NB4 (cell line): ENCODE measurements at regions not wholly inside any gene's neighbourhood (a gene's known extent, or its start where the extent isn't known, plus 50 kb on each side); places are given as distances from the start of the nearest gene placed in this dataset.

Source experiments
- DNase-seq: peaks from one replicate; pipeline ENCODE4 v3.0.0; 2010; ENCODE audit warnings: low read depth
- H3K4me3 ChIP-seq: one replicate; pipeline ENCODE4 v1.5.1; 2011; ENCODE audit warnings: mild to moderate bottlenecking, low read depth, low read length, moderate library complexity
- MYC ChIP-seq: IDR thresholded peaks from 2 replicates; pipeline ENCODE4 v1.6.1; 2011; ENCODE audit warnings: low read depth, low read length
- POLR2A ChIP-seq: IDR thresholded peaks from 2 replicates; pipeline ENCODE4 v1.6.1; 2011; ENCODE audit warnings: mild to moderate bottlenecking; ENCODE audit not compliant: insufficient read length; ENCODE audit errors: extremely low read depth
- TF ChIP-seq, protein P1 (sequence below): IDR thresholded peaks from 2 replicates; pipeline ENCODE4 v1.6.1; 2011; ENCODE audit warnings: low read depth, low read length
- TF ChIP-seq, protein P2 (sequence below): IDR thresholded peaks from one replicate; pipeline ENCODE4 v1.5.1; 2012; ENCODE audit warnings: low read depth, low read length

DNA sequence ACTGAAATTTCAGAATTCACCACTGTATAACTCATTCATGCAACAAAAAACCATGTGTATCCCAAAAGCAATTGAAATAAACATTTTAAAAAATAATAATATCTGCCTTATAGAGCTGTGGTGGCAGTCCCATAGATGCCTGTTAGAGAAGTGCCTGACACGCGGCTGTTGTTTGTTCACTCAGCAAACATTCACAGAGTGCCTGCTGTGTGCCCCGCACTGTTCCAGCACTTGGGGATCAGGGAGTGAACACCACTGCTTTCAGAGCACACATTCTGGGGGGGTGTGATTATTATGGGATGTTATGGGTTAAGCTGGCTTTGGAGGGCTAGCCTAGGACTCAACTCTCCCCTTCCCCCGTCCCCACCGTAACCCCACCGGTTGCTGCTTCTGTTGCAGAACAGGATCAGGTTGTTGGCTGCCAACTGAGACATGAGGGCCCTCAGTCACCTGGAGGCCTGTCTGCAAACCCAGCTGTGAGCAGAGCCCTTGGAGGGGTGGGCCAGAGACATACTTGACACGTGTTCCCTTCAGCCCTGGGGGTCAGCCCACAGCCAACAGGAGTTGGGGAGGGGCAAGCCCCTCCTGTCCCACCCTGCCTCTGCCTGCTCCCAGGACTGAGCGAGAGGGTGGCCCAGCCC lies 103.3 kb upstream of the CIBAR2 start:
- TF ChIP-seq POLR2A (no peak), MYC (no peak)
- TF ChIP-seq, protein P1, sequence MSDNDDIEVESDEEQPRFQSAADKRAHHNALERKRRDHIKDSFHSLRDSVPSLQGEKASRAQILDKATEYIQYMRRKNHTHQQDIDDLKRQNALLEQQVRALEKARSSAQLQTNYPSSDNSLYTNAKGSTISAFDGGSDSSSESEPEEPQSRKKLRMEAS = no peak
- TF ChIP-seq, protein P2, sequence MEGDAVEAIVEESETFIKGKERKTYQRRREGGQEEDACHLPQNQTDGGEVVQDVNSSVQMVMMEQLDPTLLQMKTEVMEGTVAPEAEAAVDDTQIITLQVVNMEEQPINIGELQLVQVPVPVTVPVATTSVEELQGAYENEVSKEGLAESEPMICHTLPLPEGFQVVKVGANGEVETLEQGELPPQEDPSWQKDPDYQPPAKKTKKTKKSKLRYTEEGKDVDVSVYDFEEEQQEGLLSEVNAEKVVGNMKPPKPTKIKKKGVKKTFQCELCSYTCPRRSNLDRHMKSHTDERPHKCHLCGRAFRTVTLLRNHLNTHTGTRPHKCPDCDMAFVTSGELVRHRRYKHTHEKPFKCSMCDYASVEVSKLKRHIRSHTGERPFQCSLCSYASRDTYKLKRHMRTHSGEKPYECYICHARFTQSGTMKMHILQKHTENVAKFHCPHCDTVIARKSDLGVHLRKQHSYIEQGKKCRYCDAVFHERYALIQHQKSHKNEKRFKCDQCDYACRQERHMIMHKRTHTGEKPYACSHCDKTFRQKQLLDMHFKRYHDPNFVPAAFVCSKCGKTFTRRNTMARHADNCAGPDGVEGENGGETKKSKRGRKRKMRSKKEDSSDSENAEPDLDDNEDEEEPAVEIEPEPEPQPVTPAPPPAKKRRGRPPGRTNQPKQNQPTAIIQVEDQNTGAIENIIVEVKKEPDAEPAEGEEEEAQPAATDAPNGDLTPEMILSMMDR = no peak
- no peak for DNase-seq

DNA sequence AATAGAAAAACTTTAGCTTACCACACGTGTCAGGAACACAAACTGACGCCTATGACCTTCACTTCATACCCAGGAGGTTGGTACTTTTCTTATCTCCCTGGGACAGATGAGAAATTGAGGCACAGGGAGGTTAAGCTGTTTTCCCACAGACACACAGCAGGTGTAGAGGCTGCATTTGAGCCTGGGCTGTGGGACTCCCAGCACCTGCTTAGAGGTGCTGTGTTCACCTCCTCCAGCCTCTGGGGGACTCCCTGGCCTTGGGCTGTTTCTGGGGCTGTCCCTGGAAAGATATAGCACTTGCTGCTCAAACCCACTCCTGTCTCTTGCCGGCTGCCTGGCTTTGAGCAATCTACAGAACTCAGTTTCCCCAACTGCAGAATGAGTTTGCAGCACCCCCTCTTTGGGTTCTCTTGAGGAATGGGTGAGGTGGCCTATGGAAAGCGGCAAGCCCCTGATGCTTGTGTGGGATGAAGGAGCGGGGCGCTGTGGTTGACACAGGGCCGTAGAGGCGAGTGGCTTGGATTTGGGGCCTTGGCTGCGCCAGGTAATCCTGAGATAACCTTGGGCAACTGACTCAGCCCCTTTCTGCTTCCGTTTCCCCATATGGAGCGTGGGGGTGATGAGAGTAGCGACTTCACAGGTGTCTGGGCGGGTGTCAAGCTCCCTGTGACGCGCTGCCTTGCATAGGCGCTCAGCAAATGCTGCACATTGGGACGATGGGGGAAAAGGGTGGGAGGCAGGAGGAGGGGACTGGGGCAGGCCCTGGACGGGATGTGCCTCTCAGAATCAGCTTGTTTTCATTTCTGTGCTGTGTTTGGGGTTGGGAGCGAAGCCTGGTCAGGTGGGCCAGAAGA lies 104.5 kb upstream of the CIBAR2 start:
- H3K4me3 ChIP-seq = no peak overlapping the region
- TF ChIP-seq, protein P2 = no peak
- no peak for DNase-seq

More for the DNA sequence above, 103.3 kb upstream of the CIBAR2 start:
- no peak overlapping the region for H3K4me3 ChIP-seq

DNA sequence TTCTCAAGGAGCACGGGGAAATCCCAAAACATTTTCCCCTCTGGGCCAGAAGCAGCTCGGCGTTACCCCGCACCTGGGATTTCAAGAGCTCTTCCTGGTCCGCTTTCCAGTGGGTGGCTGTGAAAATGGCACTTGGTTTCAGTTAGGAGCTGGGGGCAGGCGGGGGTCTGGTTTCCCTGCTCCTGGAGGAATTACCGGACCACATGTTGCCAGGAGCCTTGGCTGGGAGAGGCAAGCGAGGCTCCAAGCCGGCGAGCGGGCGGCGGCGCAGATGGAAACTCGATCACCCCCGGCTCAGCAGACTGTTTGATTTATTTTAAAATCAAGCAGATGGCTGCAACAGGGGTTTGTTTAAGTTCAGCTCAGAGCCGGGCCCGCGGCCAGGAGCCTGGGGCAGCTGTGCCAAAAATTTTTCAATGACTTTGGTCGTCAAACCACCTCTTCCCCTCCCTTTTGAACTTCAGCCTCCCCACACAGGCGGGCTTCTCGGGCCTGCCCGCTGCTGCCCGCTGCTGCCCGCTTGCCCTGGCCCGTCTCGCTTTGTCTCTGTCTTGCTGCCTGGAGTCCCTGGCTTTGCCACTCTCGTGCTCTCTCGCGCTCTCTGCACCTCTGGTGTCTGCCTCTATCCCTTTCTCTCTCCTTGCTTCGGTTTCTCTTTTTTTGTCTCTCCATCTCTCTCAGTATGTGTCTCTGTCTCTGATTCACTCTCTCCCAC lies 108.0 kb upstream of the CIBAR2 start:
- no peak for DNase-seq
- no peak overlapping the region for H3K4me3 ChIP-seq
- TF ChIP-seq MYC (no peak), POLR2A (no peak)
- TF ChIP-seq, protein P1 = no peak
- TF ChIP-seq, protein P2 = no peak

DNA sequence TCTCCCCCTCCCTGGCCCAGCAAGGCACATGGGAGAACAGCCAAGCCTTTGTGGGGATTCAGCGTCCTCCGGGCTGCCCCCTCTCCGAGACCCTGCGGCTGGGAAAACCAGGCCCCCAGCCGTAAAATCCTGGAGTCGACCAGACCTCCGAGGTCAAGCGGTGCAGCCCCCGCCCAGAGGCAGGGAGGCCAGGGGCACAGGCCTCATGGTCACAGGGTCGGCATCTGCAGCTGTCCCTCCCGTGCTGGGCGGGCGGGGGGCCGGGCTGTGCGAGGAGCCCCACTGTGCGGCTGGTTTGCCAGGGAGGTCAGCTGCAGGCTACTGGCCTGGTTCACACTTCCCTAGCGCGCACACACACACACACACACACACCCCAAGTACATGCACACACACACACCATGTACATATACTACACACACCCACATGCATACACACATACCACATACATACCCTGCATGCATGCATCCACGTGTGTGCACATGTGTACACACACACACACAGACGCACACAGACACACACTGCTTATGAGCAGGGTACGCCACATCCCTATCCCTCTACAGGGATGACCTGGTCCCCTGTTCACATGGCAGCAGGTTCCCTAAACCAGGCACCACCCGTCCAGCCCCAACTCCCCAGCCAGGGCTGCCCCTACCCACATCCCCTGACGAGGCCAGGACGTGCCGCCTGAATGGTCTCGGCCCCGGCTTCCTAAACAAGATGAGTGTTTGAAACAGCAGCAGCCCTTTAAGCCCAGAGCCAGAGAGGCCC lies 108.9 kb upstream of the CIBAR2 start:
- TF ChIP-seq POLR2A (no peak), MYC (no peak)
- TF ChIP-seq, protein P1 = no peak
- TF ChIP-seq, protein P2 = no peak
- no peak overlapping the region for H3K4me3 ChIP-seq
- DNase-seq = no peak

DNA sequence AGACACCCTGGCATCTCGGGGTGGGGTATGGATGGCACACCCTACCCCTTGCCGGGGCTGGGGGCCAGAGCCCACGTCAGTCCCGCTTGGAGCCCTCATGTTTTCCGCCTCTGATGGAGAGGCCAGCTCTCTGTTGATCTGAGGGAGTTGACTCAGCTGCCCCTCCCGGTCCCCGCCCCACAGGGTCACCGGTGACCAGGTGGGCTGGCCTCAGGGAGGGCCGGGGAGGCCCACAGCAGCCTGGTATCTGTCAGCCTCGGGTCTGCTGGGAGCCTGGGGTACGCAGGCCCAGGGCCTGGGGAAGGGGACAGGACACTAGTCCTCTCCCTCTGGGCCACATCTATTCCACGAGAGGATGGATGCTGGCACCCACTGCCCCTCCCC lies 109.5 kb upstream of the CIBAR2 start:
- no peak for DNase-seq
- no peak overlapping the region for H3K4me3 ChIP-seq
- TF ChIP-seq POLR2A (no peak), MYC (no peak)
- TF ChIP-seq, protein P2 = no peak
- TF ChIP-seq, protein P1 = no peak
